Fibroblast of skin of right biceps (primary cell): ENCODE measurements at regions not wholly inside any gene's neighbourhood (a gene's known extent, or its start where the extent isn't known, plus 50 kb on each side); places are given as distances from the start of the nearest gene placed in this dataset.

Experiments
- DNase-seq: peaks from one replicate; pipeline ENCODE4 v3.0.0-alpha.2; 2013

DNA sequence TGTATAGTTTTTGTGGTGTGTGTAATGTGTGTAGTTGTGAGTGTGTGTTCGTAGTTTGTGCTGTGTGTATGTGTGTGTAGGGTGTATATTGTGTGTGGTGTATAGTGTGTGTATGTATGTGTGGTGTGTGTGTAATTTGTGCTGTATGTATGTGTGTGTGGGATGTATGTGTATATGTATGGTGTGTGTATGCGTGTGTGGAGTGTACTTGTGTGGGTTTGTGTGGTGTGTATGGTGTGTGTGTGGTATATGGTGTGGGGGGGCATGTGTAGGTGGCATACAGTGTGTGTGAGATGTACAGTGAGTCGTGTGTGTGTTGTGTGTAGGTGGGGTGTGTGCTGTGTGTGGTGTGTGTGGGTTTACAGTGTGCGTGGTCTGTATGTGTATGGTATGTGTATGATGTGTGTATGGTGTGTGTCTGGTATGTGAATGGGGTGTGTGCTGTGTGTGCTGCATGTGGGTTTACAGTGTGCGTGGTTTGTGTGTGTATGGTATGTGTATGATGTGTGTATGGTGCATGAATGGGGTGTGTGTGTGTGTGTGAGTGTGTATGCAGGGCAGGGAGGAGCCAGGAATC is 125.2 kb downstream of the GADD45G start:
- no peak for DNase-seq

DNA sequence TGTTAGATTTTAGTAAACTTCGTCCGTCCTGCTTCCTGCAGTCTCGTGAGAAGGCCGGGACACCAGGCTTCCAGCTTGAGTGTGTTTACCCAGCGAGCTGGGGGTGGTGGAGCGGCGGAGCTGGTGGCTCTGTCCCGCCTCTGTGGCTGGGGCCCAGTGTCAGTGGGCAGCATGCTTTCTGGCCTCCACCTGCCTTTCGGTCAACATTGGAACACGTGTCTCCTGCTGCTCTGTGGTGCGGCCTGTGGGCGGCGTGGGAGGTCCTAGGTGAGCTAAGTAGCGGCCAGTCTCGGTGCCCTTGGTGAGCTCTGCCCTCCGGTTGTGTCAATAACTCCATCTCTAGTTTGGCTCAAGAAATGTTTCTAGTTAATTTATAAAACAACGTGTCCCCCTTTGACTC is 125.9 kb downstream of the GADD45G start:
- no peak for DNase-seq

DNA sequence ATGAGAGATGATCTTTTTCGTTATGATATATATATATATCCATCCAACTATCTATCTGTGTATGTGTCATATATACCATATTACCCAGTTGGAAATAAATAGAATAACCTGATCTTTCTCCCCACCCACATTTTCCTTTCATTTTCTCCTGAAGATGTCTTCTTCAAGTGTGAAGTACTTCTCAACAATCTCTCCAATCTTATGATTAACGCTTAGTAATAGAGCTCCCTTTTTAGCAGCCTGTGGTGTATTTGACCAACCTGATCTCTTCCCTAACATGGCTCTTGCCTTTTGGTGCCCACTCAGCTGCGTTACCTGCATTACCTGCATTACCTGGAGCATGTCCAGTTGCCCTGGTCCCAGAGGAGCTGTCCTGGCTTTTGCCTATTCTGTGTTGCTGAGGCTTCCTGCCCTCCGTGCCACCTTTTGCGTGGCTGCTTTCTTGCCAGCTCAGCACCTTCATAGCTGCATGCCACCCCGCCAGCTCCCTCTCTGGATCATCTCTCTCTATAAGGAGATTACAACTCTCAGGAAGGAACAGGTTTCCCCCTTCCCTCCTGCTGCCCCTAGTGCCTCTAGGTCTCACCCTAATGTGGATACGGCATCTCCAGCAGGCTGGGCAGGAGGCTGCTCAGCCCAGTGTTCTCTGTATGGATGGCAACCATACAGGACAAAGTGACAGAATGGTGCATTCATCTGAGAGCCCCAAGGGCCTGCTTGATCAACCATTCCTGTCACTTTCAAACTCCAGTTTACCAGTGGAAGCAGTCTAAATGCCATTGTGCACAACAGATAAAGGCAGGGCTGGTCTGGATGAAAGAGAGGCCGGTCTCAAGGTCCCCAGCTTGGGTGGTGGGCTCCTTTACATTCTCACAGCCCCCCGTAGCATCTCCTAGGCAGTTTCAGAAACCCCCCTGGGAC is 126.7 kb downstream of the GADD45G start:
- no peak for DNase-seq

DNA sequence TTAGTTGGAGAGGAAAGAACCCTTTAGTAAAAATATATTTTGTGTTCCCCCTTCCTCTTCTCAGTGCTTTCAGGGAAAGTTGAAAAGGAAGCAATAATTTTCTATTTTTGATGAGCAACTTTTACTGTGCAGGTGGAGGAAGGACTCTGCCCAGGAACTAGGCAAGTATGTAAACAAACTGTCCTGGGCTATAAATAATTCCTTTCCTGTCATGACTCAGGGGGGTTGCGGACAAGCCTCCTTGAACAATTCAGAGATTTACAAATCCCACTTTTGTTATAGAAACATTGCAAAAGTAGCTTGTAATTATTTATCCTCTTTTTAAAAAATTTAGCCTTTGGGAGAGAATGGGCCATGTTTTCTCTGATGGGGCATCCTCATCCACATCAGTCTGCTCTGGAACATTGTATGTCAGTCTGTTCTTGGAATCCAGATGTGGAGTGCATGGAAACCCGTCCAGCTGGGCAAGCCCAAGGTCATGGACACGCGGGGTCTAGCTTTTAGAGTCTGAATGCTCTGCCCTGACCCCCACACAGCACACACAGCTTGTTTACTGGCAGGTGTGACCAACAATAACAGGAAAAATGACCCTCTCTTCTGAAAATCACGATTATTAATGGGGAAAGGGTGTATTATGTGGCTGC is 127.6 kb downstream of the GADD45G start:
- DNase-seq = peak; percentile 29

DNA sequence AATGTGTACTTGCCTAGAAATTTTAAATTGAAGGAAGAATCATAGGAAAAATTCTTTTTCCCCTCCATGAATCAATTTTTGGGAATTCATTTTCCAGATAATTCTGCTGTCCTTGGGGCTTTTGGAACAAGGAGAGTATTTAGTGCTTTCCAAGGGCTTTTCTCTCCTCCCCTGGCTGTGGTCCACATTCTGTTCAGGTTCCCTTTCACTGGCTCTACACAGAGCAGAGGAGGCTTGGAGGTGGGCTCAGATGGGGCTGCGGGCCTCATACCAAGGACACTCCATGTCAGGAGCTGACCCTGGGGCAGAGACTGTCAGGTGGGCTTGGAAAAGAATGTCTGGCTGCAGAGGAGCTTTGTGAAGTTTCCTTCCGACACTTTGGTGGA is 128.1 kb downstream of the GADD45G start:
- no peak for DNase-seq

DNA sequence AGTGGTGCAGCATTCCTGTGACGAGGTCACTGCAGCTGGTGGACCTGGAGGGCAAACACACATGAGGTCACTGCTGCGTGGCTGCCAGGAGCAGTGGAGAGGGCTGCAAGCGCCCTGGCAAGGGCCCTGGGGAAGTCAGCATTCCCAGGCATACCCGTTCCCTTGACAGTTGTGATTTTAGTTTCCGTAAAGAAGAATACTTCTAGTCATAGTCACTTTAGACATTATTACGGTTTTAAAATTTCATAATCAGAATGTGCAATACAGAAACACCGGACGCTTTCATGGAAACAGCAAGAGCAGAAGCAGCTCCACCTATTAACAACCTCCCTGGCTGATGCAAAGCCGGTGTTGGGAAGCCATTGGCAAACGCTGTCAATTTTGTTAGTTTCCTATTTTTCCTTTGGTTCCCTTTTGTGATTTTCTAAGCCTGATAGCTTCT is 129.8 kb downstream of the GADD45G start:
- DNase-seq = no peak

DNA sequence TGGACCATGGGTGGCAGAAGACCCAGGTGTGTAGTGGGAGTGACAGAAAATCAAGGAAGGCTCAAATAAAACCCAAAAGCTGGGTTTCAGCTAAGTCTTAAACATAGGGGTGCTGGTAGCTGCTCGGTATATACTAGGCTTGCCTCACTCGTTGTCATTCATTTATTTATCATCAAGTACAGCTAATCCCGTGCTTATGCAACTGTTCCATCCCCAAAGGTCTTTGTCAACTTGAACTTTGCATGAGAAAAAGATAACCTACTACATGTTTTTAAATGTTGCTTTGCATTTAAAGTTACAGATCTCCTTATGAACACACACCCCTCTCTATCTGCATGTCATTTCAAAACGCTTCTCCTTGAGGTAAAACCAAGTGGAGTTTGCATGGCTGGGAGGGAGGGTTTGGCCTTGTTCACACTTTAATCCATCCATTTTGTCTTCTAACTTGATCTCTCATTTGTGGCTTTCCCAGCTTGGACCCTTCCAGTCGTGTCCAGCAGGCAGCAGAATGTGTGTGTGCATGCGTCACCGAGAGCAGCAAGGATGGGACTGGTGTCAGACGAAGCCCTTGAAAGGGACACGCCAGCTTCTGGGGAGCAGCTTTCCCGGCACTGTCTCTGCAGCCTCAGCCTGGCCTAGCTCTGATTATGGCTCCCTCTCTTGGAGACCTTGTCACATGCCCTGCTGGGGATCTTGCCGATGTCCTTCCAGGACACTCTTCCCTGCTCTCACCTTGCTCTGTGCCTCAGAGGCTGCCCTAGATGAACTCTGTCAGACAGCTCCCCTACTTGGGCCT is 133.5 kb downstream of the GADD45G start:
- no peak for DNase-seq

DNA sequence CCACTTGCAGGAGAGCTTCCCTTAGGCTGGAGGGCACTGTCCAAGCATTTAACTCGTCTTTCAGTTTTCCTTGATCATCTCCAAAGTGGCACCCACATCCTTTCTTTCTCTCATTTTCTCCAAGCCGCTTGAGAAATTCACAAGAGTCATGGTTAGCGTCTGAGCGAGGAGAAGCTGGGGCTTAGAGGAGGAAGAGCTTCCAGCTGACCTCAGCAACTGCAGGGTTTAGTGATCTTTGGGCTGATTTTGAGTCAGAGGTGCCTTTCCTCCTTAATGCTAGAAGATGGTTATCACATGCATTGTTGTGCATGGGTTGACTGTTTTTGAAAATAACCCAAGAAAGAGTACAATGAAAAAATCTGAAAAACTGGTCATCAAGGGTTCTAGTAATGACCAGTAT is 134.7 kb downstream of the GADD45G start:
- DNase-seq = no peak

DNA sequence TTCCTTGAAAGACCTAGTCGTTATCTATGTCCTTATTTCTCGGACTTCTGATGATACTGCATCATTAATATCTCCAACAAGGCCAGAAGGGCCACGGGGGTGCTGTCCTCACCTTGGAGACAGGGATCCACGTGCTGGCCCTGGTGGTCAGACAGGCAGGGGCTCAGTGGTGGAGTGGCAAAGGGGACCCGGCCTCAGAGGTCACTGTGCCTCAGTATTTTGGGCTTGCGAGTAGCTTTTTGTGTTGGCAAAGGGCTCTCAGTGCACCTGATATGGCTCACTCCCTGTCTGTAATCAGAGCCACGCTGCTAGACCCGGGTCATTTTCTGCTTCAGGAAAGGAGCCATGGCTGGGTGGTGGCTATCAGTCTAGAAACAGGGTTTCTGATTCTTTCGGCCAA is 135.1 kb downstream of the GADD45G start:
- DNase-seq = no peak

DNA sequence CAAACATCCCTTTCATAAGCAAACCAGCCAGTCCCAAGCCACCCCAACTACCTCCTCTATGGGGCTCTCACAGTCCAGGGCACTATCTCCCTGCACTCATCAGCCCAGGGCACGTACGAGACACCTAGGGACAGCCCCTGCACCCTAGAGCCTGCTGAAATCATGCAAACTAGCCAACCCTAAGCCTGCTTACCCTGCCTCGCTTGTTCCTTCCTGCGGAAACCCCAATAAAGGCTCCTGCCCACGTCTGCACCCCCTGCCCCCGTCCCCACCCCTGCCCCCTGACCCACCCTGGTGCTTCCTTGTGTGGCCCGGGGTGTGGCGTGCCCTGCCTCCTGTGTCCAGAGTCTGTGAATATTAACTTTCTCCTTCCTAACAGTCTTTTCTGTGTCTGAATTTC is 135.9 kb downstream of the GADD45G start:
- DNase-seq = no peak

DNA sequence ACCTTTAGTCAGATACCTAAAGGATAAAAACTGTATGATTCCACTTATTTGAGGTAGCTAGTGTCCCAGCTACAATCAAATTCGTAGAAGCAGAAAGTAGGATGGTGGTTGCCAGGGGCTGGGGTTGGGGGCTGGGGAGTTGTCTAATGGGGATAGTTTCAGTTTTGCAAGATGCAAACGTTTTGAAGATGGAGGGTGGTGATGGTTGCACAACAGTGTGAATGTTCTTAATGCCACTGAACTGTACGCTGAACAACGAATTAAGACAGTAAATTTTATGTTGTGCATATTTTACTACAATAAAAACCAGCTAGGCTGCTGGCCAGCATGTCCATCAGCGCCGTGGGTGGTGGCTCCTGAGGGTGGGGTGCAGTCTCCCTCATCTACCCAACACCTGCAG is 137.8 kb downstream of the GADD45G start:
- no peak for DNase-seq

DNA sequence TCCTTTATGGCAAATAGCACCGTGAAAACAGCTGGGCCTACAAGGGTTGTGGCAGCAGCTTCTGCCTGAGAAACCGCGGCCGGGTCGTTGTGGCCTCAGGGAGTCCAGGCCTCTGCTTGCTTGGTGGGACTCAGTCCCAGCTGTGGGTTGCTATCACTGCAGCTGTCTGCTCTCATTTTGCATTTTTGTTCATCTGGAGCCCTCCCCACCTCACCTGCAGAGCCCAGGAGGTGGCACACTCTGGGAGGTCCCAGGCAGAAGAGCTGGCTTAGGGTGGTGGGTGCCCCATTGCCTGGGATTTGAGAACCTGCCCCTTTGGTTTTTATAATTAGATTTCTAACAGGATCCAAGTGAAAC is 138.4 kb downstream of the GADD45G start:
- no peak for DNase-seq

DNA sequence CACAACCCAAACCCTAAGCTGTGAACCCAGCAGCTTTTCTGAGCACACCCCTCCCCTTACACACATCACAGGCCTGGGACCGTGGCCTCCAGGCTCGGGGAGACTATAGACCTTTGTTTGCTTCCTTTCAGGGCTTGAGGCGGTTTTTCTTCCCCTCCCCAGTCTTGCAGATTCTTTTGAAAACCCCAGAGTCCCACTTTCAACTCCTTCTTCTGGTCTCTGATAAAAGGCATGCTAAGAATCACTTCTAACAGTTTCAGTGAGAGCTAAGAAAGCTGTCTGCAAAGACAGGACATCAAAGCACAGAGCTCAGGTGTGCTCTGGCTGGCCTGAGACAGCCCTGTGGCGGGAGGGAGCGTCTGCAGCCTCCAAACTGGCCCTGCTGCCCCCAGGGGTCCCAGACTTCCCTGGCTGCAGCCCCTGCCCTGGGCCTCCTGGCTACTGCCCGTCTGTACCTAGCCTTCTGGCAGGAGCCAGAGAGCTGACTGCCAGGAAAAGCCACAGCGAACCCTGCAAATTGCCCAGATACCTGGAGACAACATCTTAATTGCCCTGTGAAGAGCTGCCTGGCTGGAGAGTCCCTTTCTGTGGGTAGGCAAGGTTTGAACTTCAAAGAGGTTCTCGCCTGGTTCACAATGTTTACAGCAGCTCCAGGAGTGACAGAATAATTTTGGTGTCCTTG is 138.9 kb downstream of the GADD45G start:
- no peak for DNase-seq

DNA sequence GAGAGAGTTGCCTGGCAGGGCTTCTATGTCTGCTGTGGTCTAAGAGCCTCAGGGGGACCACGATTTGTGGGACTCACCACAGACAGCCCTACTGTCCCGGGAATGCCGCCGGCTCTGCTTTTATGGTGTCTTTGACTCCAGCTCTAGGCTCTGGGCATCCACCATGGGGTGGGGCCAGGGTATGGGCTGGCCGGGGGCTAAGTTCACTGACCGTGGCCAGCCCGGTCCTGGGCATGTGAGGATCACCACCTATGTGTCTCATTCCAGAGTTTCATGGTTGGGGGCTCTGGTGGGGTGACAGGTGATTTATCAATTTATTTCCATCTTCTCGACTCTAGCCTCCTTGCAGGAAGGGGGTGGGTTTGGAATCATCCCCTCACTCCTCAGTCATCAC is 139.4 kb downstream of the GADD45G start:
- no peak for DNase-seq

DNA sequence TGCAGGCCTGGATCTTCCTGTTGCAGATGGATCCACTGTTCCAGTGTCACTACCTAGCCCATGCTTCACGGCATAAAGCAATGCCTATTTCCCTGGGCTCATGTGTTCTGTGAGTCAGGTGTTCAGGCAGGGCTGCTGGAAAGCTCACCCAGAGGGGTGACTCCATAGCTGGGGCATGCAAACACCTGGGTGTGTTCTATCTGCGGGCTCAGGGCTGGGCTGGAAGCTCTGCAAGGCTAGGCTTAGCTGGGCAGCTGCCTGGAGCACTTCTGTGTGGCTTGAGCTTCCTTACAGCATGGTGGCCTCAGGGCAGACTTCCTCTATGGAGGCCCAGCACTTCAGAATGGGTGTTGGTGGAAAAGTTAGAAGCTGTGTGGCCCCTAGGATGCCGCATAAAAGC is 139.9 kb downstream of the GADD45G start:
- no peak for DNase-seq

DNA sequence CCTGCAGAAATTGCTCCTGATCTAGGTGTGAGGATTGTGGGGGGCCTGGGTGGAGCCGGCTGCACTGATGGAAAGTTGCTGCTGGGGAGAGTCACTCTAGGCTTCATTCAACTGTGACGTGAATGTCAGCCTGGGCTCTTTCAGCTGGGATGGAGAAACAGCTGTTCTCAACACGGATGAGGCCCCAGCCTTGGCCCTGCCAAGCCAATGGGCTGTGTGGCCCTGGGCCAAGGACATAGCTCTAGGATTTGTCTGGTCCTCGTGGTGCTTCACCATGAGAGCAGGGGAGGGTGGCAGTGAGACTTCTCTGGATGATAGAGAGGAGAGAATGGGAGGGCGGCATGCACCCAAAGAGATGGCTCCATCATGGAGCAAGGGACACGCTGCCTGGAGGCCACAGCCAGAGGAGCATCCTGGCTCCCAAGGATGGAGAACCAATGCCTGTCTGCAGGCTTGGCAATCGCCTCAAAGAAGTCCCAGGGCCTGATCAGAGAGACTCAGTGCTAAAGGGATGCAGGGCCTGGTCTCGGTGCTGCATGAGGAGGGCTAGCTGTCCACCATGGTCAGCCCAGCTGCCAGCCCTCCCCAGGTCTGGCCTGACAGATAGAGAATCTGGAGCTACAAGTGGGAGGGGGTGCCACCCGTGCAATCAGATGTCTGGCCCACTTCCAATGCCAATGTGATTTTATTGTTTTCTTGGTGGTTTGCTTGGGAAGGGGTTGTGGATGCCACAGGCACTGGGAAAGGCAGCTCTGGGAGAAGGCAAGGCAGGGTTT is 141.0 kb downstream of the GADD45G start:
- no peak for DNase-seq

DNA sequence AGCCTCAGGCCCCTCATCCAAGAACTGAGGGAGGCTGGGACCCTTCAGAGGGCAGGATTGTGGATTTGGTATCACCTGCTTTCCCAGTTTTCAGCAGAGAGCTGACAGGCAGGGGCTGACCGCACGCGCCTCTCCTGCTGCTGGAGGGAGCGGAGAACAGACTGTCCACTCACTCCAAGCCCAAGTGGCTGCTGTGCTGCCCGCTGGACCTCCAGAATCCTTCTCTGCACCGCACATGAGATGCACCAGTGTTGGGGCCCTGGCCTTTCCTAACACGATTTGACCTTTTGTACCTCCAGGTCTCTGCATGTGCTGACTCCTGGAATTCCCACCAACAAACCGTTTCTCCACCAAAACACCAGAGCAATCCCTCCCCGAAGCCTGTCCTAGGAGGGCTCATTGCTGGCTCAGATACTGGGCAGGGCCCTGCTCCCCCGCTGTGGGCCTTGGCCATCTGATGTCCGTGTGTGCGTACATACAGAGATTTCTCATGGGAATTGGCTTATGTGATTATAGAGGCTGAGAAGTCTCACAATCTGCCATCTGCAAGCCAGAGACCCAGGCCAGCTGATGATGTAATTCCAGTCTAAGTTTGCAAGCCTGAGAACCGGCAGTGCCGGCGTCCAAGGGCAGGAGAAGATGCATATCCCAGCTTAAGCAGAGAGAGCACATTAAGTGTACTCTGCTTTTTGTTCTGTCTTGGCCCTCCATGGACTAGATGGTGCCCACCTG is 141.7 kb downstream of the GADD45G start:
- peak; percentile 72 for DNase-seq

DNA sequence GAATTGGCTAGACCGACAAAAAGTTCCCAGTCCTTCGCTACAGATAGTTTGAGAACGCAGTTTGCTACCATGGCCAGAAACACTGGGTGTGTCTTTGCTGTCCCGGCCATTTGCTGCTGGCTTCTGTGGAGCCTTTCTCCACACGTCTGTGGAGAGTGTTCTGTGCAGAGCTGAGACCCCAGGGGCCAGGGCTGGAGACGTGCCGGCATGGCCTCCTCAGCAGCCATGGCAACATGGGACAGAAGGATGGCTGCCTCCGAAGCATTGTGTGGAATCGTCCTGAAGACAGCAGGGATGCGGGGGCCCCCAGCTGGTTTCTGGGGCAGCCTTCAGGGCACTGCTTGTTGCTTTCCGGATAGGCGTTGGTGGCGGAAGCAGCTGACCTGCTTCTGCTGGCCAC is 142.8 kb downstream of the GADD45G start:
- no peak for DNase-seq

DNA sequence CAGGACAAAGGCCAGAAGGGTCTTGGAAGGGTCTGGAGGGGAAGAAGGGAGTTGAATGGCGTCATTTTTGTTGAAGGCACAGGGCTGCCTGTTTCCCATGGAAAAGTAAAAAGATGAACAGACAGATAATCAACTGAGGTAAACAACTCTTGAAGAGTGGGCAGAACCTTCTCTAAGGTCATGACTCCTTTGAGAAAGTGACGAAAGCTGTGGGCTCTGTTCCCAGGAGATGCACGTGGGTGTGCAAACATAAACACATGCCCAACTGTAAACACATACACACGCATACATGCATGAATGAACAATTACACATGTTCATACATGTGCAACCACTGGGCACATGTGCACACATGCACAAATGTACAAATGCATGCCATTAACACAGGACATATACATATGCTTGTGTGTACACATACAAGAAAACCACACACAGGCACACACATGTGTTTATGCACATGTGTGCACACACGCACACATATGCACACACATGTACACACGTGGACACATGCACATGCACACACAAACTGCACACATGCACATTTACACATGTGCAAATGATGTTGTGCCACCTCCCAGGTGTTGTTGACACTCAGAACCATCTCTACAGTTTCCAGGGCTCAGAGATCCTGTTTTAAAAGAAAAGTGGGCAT is 143.3 kb downstream of the GADD45G start:
- no peak for DNase-seq

DNA sequence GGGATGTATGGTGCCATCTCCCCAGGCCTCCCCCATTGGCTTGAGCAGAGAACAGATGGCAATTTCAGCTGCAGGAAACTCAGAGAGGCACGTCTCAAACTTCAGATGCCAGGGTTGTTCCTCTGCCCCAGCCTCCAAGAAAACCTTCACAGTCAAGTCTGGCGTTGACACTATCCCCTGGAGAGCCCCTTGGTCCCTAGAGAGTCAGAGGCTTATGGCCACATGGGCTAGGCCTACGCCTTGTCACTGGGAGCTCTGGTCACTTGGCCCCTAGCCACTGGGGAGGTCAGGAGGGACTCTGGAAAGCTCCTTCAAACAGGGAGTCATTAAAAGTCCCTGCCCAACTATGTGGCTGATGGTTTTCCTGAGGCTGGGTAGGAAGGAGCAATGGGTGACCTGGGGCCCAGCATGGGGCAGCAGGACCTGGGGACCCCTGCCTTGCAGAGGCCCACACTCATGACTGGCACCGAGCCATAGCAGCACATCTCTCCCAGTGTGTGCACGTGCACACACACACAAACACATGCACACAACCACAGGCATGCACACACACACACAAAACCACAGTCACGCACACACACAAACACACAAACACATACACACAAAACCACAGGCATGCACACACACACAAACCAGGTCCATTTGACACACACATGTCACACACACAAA is 144.2 kb downstream of the GADD45G start:
- DNase-seq = no peak
